Neutrophil (primary cell): ENCODE measurements at regions not wholly inside any gene's neighbourhood (a gene's known extent, or its start where the extent isn't known, plus 50 kb on each side); places are given as distances from the start of the nearest gene placed in this dataset.

Experiments used
- H3K27ac ChIP-seq: fragments of 200-600 bp; sonication (generic); 2 replicates; pipeline ENCODE4 v1.5.1; 2016; ENCODE audit warnings: mild to moderate bottlenecking, moderate library complexity
- H3K27me3 ChIP-seq: fragments of 200-600 bp; sonication (generic); 2 replicates; pipeline ENCODE4 v1.6.0; 2016; ENCODE audit warnings: mild to moderate bottlenecking
- H3K36me3 ChIP-seq: fragments of 200-600 bp; sonication (generic); 2 replicates; pipeline ENCODE4 v1.5.1; 2017
- H3K4me1 ChIP-seq, 2 experiments: fragments of 200-600 bp in 1 of 2; sonication (generic) in 1 of 2; 1 replicate in 1 of 2; 2 replicates in 1 of 2; pipeline versions ENCODE4 v1.5.1 to v1.6.1; 2013 to 2016; ENCODE audit warnings: low read depth in 1 of 2, low read length in 1 of 2, mild to moderate bottlenecking in 1 of 2, moderate library complexity in 1 of 2; ENCODE audit not compliant: control insufficient read depth in 1 of 2, insufficient read depth in 1 of 2
- H3K4me3 ChIP-seq, 2 experiments: fragments of 200-600 bp in 1 of 2; sonication (generic) in 1 of 2; 1 replicate in 1 of 2; 2 replicates in 1 of 2; pipeline ENCODE4 v1.5.1; 2013 to 2016; ENCODE audit warnings: low read depth in 1 of 2, low read length in 1 of 2, mild to moderate bottlenecking in 1 of 2, moderate library complexity in 1 of 2
- H3K9me3 ChIP-seq: fragments of 200-600 bp; sonication (generic); 2 replicates; pipeline ENCODE4 v1.5.1; 2016
- TF ChIP-seq, protein P1 (sequence below): fragments of 200-600 bp; sonication (generic); IDR thresholded peaks from 2 replicates; pipeline ENCODE4 v1.5.1; 2016; ENCODE audit warnings: antibody characterized with exemption

DNA sequence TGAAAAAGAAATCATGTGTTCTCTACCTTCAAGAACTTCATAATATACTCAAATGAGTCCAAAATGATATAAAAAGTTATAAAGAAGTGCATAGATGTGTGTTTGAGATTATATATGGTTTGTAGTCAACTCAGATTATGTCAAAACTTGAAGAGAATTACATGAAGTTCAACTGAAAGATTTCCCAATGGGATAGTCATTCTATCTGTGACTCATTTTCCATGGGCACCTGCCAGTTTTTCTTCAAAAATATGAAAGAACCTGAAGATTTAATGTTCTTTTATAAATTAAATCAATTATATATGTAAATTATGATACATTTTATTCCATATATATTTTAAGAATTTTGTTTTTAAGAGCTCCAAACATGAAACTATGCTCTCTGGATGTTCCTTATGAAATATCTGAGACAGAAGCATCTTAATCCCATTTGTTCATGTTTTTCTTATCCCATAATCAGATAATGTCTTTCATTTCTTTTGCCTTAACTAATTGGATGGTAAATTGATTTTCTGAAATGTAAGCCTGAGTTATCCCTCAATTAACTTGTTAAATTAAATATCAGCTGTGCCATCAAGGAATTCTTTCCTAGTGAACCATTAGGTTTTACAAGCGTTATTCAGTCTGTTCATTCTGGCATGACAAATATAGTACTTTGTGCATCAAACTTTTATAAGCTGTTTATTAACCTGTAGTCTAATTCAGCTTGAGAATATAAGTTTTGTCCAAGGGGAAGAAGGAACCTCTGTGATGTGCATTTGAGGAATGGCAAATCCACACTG, 387.1 kb downstream of the IPMK start:
- Histone ChIP-seq H3K4me3 (no peak overlapping the region), H3K27ac (no peak overlapping the region), H3K9me3 (no peaks in the 10 kb centered on the region), H3K36me3 (no peaks in the 10 kb centered on the region), H3K27me3 (no peaks in the 10 kb centered on the region), H3K4me1 (no peaks in the 10 kb centered on the region)
- TF ChIP-seq, protein P1, sequence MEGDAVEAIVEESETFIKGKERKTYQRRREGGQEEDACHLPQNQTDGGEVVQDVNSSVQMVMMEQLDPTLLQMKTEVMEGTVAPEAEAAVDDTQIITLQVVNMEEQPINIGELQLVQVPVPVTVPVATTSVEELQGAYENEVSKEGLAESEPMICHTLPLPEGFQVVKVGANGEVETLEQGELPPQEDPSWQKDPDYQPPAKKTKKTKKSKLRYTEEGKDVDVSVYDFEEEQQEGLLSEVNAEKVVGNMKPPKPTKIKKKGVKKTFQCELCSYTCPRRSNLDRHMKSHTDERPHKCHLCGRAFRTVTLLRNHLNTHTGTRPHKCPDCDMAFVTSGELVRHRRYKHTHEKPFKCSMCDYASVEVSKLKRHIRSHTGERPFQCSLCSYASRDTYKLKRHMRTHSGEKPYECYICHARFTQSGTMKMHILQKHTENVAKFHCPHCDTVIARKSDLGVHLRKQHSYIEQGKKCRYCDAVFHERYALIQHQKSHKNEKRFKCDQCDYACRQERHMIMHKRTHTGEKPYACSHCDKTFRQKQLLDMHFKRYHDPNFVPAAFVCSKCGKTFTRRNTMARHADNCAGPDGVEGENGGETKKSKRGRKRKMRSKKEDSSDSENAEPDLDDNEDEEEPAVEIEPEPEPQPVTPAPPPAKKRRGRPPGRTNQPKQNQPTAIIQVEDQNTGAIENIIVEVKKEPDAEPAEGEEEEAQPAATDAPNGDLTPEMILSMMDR, result no peak

DNA sequence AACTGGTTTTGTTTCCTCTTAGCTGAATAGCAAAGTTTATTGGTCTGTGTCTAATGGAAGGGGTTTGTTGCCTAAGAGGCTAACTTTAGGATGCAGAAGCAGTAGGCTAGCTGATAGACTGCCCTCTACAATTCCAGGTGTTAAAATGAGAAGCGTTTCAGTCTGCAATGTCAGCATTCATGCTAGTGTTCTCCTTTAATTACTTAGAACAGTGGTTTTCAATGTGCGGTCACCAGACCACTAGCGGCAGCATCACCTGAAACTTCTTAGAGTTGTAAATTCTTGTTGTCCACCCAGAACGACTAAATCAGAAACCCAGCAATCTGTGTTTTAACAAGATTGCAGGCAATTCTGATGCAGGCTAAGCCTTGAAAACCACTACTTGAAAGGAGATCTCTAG, 392.9 kb downstream of the IPMK start:
- H3K27me3 ChIP-seq, result no peaks in the 10 kb centered on the region
- H3K4me3 ChIP-seq, result no peak overlapping the region
- no peaks in the 10 kb centered on the region for H3K36me3 ChIP-seq
- no peaks in the 10 kb centered on the region for H3K4me1 ChIP-seq
- H3K9me3 ChIP-seq, result no peaks in the 10 kb centered on the region
- H3K27ac ChIP-seq, result no peak overlapping the region
- TF ChIP-seq, protein P1, result no peak

DNA sequence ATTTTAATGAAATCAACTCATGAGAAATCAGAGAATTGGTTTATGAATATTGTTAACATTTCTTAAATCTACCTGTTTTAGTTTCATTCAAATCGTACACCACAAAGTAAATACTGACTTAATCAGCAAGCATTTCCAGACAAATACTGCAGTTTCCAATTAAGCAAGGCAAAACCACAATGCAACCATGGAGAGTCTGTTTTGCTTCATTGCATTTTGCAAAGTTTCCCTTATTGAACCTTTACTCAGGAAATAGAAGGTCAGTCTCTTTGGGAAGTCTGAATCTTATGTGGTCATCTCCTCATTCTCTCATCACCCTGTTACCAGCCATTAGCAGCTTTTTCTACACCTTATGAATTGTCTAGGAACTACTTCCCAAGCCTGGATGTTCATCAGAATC, 400.5 kb downstream of the IPMK start:
- TF ChIP-seq, protein P1, result no peak
- H3K27ac ChIP-seq, result no peak overlapping the region

DNA sequence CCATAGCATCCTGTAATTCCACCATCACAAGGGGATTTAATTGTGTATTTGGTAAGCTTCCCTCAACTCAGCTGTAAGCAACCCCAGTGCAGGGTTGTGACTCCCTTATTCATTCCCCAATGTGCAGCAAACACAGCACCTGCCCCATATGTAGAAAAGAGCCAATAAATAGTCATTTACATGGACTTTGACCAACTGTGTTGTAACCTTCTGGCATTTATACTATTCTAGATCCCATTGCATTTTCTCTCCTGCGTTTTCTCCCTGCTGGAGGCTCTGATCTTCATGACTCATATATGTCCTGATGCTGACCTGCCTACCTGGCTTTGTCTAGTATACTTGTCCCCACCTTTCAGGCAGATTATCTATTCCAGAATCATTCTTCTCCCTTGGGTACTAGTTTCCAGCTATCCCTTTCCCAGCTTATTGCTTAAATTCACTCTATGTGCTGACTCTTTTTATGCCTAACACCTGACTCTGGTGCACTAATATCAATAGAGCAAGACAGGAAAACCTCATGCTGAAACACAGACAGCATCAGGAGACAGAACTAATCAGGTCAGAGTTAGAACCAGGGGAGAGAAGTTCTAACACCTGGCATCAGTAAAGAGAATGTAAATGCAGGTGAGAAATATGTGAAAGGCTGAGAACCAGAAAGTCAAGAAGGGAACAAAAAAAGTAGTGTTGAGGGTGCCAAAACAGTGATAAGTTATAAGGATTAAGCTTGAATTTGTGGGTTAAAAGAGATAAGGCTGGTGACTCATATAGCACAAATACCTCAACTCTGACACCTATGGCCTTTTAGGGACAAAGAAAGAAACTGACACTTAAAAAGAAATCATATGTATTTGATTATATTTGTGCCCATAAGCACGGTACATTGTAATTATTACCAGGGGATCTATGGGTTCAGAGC, 402.7 kb downstream of the IPMK start:
- Histone ChIP-seq H3K27me3 (no peaks in the 10 kb centered on the region), H3K9me3 (no peaks in the 10 kb centered on the region), H3K4me1 (no peaks in the 10 kb centered on the region), H3K4me3 (no peak overlapping the region), H3K27ac (no peak overlapping the region), H3K36me3 (no peaks in the 10 kb centered on the region)
- TF ChIP-seq, protein P1, result no peak

More for the DNA sequence above, 400.5 kb downstream of the IPMK start:
- no peaks in the 10 kb centered on the region for H3K4me1 ChIP-seq
- H3K4me3 ChIP-seq, result no peak overlapping the region
- H3K9me3 ChIP-seq, result no peaks in the 10 kb centered on the region
- H3K36me3 ChIP-seq, result no peaks in the 10 kb centered on the region
- no peaks in the 10 kb centered on the region for H3K27me3 ChIP-seq

DNA sequence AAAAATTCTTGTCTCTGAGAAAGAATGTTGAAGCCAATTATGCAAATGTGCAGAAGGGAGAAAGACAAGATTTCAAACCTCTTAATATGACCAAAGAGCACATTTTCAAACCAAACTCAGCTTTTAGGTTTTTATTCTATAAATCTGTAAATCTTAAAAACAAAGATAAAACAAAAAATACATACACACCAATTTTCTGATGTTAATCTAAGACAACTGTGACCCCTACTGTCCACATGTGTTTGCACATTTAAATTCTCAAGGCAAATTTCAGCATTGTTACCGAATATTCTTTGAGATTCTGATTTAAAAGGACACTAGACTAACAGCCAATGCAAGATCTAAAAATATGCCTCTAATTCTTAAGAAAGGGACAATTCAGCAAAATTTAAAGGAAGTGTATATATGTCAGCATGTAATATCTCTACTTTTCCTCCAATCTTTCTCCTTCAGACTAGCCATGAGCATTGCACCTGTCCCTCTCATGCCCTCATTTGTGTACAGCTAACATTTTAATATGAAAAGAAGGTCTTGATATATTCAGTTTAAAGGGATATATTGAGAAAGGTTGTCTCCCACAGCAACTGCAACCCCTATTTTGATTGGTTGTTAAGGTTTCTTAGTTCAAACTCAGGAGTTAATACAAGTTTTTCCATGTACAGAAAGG, 417.9 kb downstream of the IPMK start:
- H3K4me1 ChIP-seq, result no peaks in the 10 kb centered on the region
- H3K36me3 ChIP-seq, result no peaks in the 10 kb centered on the region
- no peak overlapping the region for H3K4me3 ChIP-seq
- TF ChIP-seq, protein P1, result no peak
- no peak overlapping the region for H3K27ac ChIP-seq
- H3K27me3 ChIP-seq, result no peaks in the 10 kb centered on the region
- no peaks in the 10 kb centered on the region for H3K9me3 ChIP-seq
